GM21717 (cell line): ENCODE measurements at regions not wholly inside any gene's neighbourhood (a gene's known extent, or its start where the extent isn't known, plus 50 kb on each side); places are given as distances from the start of the nearest gene placed in this dataset.
A peak's percentile ranks its signal among the peaks of the same experiment; 100 is the strongest.

Source experiments
- ATAC-seq: cut with Tn5 transposase; IDR thresholded peaks from one replicate; pipeline ENCODE4 v1.9.1; 2021; ENCODE audit warnings: mild to moderate bottlenecking, moderate library complexity; ENCODE audit not compliant: unreplicated experiment

DNA sequence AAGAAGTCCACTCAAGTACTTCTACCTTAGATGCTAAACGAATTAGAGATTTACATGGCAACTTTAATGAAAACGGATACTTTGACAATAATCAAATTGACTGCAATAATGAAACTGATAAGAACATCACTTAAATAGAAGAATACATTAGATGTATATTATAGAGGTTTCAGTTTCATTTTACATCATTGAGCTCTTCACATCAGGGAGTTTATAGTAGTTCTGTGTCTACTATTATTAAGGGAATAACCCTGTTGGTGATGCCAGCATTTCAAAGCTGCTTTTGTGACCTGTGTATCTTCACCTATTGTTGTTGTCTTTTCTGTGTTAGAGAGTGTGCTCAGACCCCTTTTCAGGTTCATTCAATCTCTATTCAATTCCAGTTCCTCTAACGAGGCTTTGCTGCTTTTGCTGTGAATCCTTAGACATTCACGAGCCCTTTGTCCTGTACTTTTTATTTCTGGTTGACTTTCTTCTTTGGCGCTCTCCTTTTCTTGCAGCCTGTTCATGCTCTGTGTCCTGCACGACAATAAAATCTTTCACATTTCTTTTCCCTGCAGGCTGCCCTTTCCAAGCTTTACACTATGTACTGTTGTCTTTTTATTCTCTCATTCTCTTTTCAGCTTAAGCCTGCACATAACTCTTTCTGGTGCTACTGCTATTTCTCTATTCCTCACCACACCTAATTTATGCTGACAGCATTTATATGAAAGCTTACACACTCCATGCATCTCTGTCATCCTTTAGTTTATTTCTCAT lies 232.1 kb downstream of the CPE start:
- no peak for ATAC-seq

DNA sequence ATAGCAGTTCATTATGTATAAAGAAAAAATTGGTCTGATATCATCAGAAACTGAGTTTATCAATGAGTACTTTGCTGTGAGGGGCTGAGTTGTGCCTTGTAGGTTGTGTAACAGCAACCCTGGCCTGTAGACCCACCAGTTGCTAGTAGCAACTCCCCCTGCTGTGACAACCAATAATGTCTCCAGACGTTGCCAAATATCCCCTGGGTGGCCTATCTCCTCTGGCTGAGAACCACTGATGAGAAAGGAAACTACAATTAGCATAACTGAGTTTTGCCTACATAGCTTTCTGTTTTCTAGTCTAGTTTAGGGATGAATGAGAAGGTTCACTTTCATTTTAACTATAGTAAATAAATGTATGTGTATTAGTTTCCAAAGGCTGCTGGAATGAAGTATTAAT lies 234.1 kb downstream of the CPE start:
- peak; percentile 98 for ATAC-seq

DNA sequence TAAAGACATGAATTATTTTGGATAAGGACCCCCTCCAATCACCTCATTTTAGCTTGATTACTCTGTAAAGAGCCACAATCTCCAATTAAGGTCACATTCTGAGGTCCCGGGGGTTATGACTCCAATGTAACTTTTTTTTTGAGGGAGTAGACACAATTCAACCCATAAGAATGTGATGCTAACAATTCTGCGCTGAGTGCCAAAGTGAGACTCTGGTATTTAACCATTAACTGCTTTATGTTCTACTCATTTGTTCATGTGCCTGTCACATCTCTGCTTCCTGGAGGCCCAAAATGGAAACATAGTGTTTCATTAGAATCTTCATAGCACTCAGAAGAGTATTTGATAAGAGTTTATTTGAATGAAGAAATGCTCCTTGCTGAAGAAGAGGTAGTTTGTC lies 234.8 kb downstream of the CPE start:
- ATAC-seq: no peak

GRCh38 chr4:165620913-165621312 lies 242.1 kb downstream of the CPE start:
- ATAC-seq: no peak

- ATAC-seq: no peak
Observed at GRCh38 chr4:165621983-165622382, 243.2 kb downstream of the CPE start.

DNA sequence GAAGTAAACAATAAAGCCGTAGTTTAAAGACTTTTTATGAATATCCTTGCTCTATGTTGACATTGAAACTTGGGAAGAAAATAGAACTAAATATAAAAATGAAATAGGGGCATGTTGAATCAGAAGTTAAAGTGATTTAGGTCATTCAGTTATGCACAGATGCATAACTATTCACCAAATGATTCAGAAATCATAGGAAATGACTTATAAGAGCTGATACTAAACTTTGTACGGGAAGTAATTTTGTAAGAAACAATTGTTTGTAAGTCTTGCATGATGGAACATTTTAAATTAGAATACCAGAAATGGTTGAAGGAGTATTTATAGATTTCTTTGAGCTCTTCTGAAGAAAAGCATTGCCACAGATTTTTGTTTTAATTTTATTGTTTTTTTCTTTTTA lies 246.5 kb downstream of the CPE start:
- ATAC-seq: no peak

DNA sequence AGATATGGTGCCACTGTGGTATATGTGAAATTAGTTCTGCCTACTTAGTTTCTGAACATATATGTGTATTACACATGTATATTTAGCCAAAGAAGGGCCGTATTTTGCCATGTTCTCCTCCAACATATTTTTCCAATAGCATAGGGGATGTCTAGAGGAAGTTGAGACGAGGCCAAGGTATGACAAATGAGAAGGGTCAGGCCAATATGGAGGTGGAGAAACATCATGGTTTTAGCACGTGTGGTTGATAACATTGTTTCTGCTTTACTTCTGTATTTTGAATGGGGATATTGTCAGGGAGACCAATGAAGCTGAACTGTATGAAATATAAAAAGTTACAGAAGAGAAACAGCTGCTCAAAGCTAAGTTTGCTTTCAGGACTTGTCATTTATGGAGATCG lies 246.7 kb upstream of the TLL1 start:
- ATAC-seq: no peak

GRCh38 chr4:165627128-165627527 lies 245.9 kb upstream of the TLL1 start:
- ATAC-seq: no peak

DNA sequence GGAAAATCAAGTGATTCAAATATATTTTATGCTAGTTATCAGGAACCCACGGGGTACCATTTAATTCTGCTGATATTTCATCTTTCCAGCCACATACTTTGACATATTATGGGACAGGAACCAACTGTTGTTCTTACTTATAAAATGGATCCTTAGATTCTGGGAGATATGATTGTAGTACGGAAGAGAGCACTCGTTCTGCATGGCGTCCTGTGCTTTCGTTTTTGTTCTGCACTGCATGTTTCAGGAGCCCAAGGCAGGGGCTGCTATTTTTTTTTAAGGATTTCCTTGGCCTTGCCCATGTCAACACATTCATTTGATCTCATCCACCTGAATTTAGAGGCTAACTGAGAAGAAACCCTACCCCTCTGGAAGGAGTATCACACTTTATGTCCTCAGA lies 245.5 kb upstream of the TLL1 start:
- ATAC-seq: no peak

GRCh38 chr4:165628572-165628971 lies 244.5 kb upstream of the TLL1 start:
- ATAC-seq: no peak

GRCh38 chr4:165630671-165631070 lies 242.4 kb upstream of the TLL1 start:
- ATAC-seq: no peak

GRCh38 chr4:165631208-165631894 lies 241.7 kb upstream of the TLL1 start:
- ATAC-seq: no peak

GRCh38 chr4:165631912-165632311 lies 241.1 kb upstream of the TLL1 start:
- ATAC-seq: no peak

GRCh38 chr4:165634766-165635165 lies 238.3 kb upstream of the TLL1 start:
- ATAC-seq: no peak

DNA sequence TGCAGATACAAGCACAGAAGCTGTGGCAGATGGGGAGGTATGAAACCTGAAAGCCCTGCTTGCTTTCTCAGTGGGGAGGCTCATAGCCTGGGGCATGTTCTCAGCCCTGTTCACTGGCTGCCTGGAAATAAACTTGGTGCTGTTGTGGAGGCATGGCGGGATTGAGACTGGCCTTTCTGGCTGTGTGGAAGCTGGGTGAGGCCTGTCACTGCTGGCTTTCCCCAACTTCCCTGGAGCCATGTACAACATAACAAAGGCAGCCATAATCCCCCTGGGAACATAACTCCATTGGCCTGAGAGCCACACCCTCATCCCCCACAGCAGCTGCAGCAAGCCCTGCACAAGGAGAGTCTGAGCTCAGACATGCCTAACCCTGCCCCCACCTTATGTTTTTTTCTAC lies 237.7 kb upstream of the TLL1 start:
- no peak for ATAC-seq

- ATAC-seq: no peak
Observed at GRCh38 chr4:165635951-165636350, 237.1 kb upstream of the TLL1 start.

DNA sequence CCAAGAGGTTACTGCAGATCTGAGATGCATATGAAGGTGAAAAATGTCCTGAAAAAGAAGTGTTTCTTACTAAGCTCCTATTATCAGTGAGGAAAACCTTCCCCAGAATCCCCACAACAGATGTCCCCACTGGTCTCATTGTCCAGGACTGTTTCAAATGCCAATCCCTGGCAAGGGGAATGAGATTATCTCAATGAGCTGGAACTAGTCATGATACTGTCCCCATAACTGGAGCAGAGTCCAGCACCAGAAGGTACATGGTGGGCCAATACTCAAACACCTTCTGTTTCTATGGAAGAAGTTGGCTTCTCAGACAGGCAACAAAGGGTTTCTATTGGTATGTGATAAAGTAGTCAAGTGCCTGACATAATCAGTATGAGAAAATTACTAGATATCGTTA lies 221.1 kb upstream of the TLL1 start:
- no peak for ATAC-seq

GRCh38 chr4:165654556-165654955 lies 218.5 kb upstream of the TLL1 start:
- no peak for ATAC-seq

GRCh38 chr4:165656399-165656798 lies 216.6 kb upstream of the TLL1 start:
- ATAC-seq: no peak

- ATAC-seq: no peak
Observed at GRCh38 chr4:165656829-165657490, 216.1 kb upstream of the TLL1 start.

- no peak for ATAC-seq
Observed at GRCh38 chr4:165662341-165662740, 210.7 kb upstream of the TLL1 start.

- ATAC-seq: no peak
Observed at GRCh38 chr4:165663411-165663810, 209.6 kb upstream of the TLL1 start.
